ENCODE measurements at regions not wholly inside any gene's neighbourhood (a gene's known extent, or its start where the extent isn't known, plus 50 kb on each side); places are given as distances from the start of the nearest gene placed in this dataset.

- H3K9me3 ChIP-seq (ENCODE audit: control insufficient read depth, insufficient read depth, low read depth, low read length) = no peaks in the 10 kb centered on the region
- H3K27ac ChIP-seq (ENCODE audit: low read length) = no peak overlapping the region
- POLR2A ChIA-PET = no interaction called here
- no peak overlapping the region for H3K4me3 ChIP-seq (ENCODE audit: low read depth in 2 of 2, low read length in 2 of 2)
- no peaks in the 10 kb centered on the region for H3K4me1 ChIP-seq (ENCODE audit: control insufficient read depth, insufficient read depth, low read length)
- no TSS peak for BruUV-seq (replicated peaks)
- DNase-seq (ENCODE audit: low read depth, low spot score) = no peak
- no peaks in the 10 kb centered on the region for H3K36me3 ChIP-seq (ENCODE audit: control insufficient read depth, insufficient read depth, low read length)
- ATAC-seq = no peak
- in situ Hi-C loops (cut with HindIII; ENCODE audit: low pct_unique_long_range_greater_than_20kb, low sequenced_read_pairs) (no loop called here), intact Hi-C loops (cut with micrococcal nuclease; ENCODE audit: unreplicated experiment) (no loop called here)
- CTCF ChIA-PET = no interaction called here
- H3K27me3 ChIP-seq (ENCODE audit: control insufficient read depth, insufficient read depth, low read length) = no peaks in the 10 kb centered on the region
- TF ChIP-seq, protein P1, sequence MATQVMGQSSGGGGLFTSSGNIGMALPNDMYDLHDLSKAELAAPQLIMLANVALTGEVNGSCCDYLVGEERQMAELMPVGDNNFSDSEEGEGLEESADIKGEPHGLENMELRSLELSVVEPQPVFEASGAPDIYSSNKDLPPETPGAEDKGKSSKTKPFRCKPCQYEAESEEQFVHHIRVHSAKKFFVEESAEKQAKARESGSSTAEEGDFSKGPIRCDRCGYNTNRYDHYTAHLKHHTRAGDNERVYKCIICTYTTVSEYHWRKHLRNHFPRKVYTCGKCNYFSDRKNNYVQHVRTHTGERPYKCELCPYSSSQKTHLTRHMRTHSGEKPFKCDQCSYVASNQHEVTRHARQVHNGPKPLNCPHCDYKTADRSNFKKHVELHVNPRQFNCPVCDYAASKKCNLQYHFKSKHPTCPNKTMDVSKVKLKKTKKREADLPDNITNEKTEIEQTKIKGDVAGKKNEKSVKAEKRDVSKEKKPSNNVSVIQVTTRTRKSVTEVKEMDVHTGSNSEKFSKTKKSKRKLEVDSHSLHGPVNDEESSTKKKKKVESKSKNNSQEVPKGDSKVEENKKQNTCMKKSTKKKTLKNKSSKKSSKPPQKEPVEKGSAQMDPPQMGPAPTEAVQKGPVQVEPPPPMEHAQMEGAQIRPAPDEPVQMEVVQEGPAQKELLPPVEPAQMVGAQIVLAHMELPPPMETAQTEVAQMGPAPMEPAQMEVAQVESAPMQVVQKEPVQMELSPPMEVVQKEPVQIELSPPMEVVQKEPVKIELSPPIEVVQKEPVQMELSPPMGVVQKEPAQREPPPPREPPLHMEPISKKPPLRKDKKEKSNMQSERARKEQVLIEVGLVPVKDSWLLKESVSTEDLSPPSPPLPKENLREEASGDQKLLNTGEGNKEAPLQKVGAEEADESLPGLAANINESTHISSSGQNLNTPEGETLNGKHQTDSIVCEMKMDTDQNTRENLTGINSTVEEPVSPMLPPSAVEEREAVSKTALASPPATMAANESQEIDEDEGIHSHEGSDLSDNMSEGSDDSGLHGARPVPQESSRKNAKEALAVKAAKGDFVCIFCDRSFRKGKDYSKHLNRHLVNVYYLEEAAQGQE (IDR thresholded peaks at IDR 0.05; ENCODE audit: insufficient read depth in 1 of 2, low read depth in 2 of 2, low read length in 1 of 2) = no peak
- TF ChIP-seq TCF7L2 (IDR thresholded peaks at IDR 0.05; ENCODE audit: low read depth, low read length) (no peak), SIN3A (IDR thresholded peaks at IDR 0.05; ENCODE audit: borderline replicate concordance, insufficient read depth, low read depth, low read length) (no peak), POLR2AphosphoS5 (IDR thresholded peaks at IDR 0.05; ENCODE audit: low read depth, low read length) (no peak)
- TF ChIP-seq, protein P2, sequence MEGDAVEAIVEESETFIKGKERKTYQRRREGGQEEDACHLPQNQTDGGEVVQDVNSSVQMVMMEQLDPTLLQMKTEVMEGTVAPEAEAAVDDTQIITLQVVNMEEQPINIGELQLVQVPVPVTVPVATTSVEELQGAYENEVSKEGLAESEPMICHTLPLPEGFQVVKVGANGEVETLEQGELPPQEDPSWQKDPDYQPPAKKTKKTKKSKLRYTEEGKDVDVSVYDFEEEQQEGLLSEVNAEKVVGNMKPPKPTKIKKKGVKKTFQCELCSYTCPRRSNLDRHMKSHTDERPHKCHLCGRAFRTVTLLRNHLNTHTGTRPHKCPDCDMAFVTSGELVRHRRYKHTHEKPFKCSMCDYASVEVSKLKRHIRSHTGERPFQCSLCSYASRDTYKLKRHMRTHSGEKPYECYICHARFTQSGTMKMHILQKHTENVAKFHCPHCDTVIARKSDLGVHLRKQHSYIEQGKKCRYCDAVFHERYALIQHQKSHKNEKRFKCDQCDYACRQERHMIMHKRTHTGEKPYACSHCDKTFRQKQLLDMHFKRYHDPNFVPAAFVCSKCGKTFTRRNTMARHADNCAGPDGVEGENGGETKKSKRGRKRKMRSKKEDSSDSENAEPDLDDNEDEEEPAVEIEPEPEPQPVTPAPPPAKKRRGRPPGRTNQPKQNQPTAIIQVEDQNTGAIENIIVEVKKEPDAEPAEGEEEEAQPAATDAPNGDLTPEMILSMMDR (IDR thresholded peaks at IDR 0.05) = no peak
Observed at GRCh38 chr3:20673866-20674265, 487.9 kb upstream of the SGO1 start.

- Histone ChIP-seq H3K9me3 (ENCODE audit: control insufficient read depth, insufficient read depth, low read depth, low read length) (no peaks in the 10 kb centered on the region), H3K4me3 (ENCODE audit: low read depth in 2 of 2, low read length in 2 of 2) (no peak overlapping the region), H3K4me1 (ENCODE audit: control insufficient read depth, insufficient read depth, low read length) (no peaks in the 10 kb centered on the region), H3K27ac (ENCODE audit: low read length) (no peak overlapping the region), H3K27me3 (ENCODE audit: control insufficient read depth, insufficient read depth, low read length) (no peaks in the 10 kb centered on the region), H3K36me3 (ENCODE audit: control insufficient read depth, insufficient read depth, low read length) (no peaks in the 10 kb centered on the region)
- in situ Hi-C loops (cut with HindIII; ENCODE audit: low pct_unique_long_range_greater_than_20kb, low sequenced_read_pairs) (no loop called here), intact Hi-C loops (cut with micrococcal nuclease; ENCODE audit: unreplicated experiment) (no loop called here)
- CTCF ChIA-PET = no interaction called here
- DNase-seq (ENCODE audit: low read depth, low spot score) (no peak), ATAC-seq (no peak)
- no TSS peak for BruUV-seq (replicated peaks)
- POLR2A ChIA-PET = no interaction called here
- TF ChIP-seq SIN3A (IDR thresholded peaks at IDR 0.05; ENCODE audit: borderline replicate concordance, insufficient read depth, low read depth, low read length) (no peak), POLR2AphosphoS5 (IDR thresholded peaks at IDR 0.05; ENCODE audit: low read depth, low read length) (no peak)
- TF ChIP-seq, protein P1 (IDR thresholded peaks at IDR 0.05; ENCODE audit: insufficient read depth in 1 of 2, low read depth in 2 of 2, low read length in 1 of 2) = no peak
Observed at GRCh38 chr3:20669675-20670074, 483.7 kb upstream of the SGO1 start.

Data from Panc1 (cell line).